NT2/D1 (cell line): ENCODE measurements at regions not wholly inside any gene's neighbourhood (a gene's known extent, or its start where the extent isn't known, plus 50 kb on each side); places are given as distances from the start of the nearest gene placed in this dataset.

Source experiments
- SUZ12 ChIP-seq: IDR thresholded peaks from 2 replicates; pipeline ENCODE4 v1.6.1; 2011; ENCODE audit not compliant: insufficient read length, insufficient read depth; ENCODE audit errors: extremely low read depth
- YY1 ChIP-seq: IDR thresholded peaks from 2 replicates; pipeline ENCODE4 v1.6.1; 2011; ENCODE audit not compliant: insufficient read length, insufficient read depth
- ZNF274 ChIP-seq: IDR thresholded peaks from 2 replicates; pipeline ENCODE4 v1.6.1; 2011; ENCODE audit warnings: mild to moderate bottlenecking, low read depth, low read length

DNA sequence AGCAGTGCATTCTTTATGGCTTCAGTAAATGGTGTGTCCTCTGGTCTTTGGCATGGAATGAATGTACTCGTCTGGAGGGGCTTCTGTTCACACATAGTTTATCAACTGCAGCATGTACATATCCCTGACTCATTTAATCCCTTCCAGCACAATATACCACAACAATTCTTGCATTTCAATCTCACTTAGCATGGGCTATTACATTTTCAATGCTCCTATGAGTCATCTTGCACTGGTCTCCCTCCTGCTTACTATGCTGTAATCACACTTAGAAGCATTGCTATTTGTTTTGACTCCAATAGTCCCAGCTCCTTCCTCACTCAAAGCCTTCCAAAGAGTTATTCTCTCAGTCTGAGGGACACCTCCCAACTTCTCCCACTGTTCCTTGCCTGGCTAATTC lies 180.9 kb upstream of the NUDT10 start:
- TF ChIP-seq SUZ12 (no peak), YY1 (no peak), ZNF274 (no peak)
